ENCODE measurements at regions not wholly inside any gene's neighbourhood (a gene's known extent, or its start where the extent isn't known, plus 50 kb on each side); places are given as distances from the start of the nearest gene placed in this dataset.

DNA sequence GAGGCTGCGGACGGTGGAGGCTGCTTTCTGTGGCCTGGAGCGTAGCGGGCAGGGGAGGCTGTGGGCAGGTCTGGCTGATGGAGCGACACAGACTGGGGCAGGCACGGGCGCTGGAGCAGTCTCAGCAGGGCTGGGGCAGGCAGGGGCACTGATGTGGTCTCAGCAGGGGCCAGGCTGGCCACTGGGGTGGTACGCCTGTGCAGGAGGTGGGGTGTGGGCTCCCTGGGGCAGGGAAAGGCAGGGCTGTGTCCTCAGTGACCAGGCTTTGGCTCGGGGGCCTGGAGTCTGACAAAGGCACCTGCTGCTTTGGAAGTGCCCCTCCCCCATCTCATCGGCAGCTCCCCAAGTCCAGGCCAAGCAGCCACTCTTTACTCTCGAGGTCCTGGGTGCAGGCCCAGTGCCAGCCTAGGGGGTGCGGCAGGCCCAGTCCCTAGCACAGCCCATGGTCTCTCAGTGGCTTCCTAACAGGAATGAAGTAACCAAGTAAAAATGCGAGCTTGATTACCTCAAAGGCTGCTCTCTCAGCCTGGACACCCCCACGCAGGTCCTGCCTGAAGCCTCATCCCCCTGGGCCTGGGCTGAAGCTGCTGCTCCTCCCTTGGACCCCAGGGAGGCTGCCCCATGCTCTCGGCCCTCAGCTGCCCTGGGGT lies 55.5 kb downstream of the ADRA2C start:
- no peak for TF ChIP-seq YY1 (IDR thresholded peaks at IDR 0.05; ENCODE audit: insufficient read depth, insufficient read length)
- TF ChIP-seq ZNF274 (IDR thresholded peaks at IDR 0.05; ENCODE audit: low read depth, low read length), result no peak
- TF ChIP-seq SUZ12 (IDR thresholded peaks at IDR 0.05; ENCODE audit: extremely low read depth, insufficient read depth, insufficient read length), result no peak

All from NT2/D1 (cell line).